HG03175 (cell line): ENCODE measurements at regions not wholly inside any gene's neighbourhood (a gene's known extent, or its start where the extent isn't known, plus 50 kb on each side); places are given as distances from the start of the nearest gene placed in this dataset.
"Not testable (repeated sequence)": the region's sequence is repeated elsewhere in the genome, so short reads cannot be mapped to it uniquely, and the experiment has no call there.

ENCODE experiments used
- ATAC-seq: cut with Tn5 transposase; IDR thresholded peaks from one replicate; pipeline ENCODE4 v1.9.1; 2021; ENCODE audit warnings: mild to moderate bottlenecking, moderate library complexity; ENCODE audit not compliant: unreplicated experiment

DNA sequence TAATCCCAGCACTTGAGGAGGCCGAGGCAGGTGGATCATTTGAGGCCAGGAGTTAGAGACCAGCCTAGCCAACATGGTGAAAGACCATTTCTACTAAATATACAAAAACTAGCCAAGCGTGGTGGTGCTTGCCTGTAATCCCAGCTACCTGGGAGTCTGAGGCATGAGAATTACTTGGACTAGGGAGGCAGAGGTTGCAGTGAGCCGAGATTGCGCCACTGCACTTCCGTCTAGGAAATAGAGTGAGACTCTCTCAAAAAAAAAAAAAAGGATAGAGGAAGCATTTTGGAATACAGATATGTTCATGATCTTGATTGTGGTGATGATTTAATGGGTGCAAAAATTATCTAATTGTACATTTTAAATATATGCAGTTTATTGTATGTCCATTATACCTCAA, 67.8 kb upstream of the GBE1 start:
- not testable (repeated sequence) for ATAC-seq

DNA sequence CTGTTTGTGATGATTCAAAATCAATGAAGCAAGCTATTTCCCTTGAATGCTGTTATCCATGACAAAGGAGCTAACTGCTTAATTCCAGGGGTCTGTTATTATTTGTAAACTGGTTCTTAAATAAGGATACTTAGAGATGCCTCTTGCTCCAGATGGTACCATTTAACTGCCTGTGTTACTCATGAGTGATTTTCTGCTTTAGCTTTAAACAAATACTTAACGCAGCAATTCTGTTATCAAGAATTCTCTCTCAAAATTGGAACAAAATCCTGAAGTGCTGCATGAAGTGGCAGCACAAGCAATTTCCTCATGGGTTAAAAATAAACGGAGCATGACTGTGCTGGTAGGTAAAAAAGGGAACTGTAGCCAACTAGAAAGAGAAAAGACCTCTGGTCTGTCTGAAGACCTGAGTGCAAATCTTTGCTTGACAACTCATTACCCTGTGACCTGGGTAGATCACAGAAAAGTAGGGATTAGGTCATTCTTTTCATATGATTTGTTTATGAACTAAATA, 62.5 kb upstream of the GBE1 start:
- peak; percentile 93 for ATAC-seq

DNA sequence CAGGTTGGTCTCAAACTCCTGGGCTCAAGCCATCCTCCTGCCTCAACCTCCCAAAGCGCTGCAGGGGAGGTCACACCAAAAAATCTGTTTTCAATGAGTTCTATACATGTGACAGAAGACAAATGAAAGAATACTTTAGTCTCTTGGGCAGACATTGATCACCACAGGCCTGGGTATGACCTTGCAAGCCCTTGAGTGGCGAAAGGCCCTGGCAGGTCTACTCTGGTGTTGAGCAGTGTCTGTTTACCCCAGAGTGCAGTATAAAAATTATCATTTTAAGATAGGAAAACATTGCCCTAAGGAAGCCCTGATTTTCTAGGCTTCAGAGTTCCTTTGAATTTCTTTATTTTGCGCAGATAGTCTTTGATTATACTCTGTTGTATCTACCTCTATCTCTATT, 61.6 kb upstream of the GBE1 start:
- no peak for ATAC-seq

DNA sequence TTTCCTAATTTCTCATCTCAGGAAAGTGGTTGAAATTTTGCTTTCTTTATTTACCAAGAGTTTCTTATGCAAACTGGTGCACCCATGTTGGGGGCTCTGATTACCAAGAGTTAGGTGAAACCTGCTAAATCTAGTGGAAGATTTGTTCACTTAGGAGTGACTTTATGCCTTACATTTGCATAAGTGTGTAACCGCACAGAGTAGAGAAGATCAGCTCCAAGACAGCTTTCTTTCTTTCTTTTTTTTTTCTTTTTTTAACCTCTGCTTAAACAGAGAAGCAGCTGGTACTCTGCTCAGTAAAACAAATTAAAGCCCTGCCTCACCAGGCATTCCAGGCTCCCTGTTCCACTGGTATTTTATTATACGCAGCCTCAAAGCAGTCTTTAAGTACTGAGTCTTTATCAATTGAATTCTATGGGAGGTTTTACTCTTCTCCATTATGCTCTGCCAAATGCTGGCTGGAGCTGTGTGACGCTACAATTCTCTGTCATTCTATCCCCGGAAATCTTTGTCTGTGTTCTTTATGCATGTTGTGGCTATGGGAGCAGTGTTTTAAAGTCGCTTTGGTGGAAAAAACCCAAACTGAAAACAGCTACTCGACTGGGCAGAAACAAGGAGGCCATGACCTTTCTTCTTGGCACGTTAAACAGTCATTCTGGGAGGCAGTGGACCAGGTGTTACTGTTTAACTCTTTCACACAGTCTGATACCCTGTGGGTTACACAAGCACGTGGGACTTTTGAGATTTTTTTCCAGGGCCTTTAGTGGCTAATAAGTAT, 55.2 kb upstream of the GBE1 start:
- ATAC-seq, result peak; percentile 99

DNA sequence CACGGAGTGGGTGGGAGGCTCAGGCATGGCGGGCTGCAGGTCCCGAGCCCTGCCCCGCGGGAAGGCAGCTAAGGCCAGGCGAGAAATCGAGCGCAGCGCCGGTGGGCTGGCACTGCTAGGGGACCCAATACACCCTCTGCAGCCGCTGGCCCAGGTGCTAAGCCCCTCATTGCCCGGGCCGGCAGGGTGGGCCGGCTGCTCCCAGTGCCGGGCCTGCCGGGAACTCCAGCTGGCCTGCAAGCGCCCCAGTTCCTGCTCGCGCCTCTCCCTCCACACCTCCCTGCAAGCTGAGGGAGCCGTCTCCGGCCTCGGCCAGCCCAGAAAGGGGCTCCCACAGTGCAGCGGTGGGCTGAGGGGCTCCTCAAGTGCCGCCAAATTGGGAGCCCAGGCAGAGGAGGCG, 50.7 kb upstream of the GBE1 start:
- not testable (repeated sequence) for ATAC-seq
